Testis (tissue), 2 donors: ENCODE measurements at regions not wholly inside any gene's neighbourhood (a gene's known extent, or its start where the extent isn't known, plus 50 kb on each side); places are given as distances from the start of the nearest gene placed in this dataset.

Experiments used
- CTCF ChIP-seq, 3 experiments: fragments of 450-650 bp in 2 of 3; fragments of 200-600 bp in 1 of 3; sonication (generic) in 1 of 3; IDR thresholded peaks; one replicate each; pipeline ENCODE4 v1.5.1; 2016 to 2019; ENCODE audit warnings: antibody characterized with exemption in 3 of 3, mild to moderate bottlenecking in 2 of 3, moderate library complexity in 1 of 3
- POLR2A ChIP-seq: fragments of 450-650 bp; IDR thresholded peaks from one replicate; pipeline ENCODE4 v1.6.1; 2017; ENCODE audit warnings: antibody characterized with exemption, mild to moderate bottlenecking, moderate library complexity

GRCh38 chr14:51564986-51565604, 86.6 kb upstream of the FRMD6 start:
- TF ChIP-seq CTCF (IDR thresholded peaks at IDR 0.05), result no peak
- no peak for TF ChIP-seq POLR2A
